Liver (tissue), 8 donors: ENCODE measurements at regions not wholly inside any gene's neighbourhood (a gene's known extent, or its start where the extent isn't known, plus 50 kb on each side); places are given as distances from the start of the nearest gene placed in this dataset.

Source experiments
- DNase-seq: peaks from one replicate; pipeline ENCODE4 v3.0.0-alpha.2; 2017; ENCODE audit warnings: low spot score
- H3K27ac ChIP-seq, 2 donors: one replicate each; pipeline ENCODE4 v1.7.0; 2013; ENCODE audit warnings: inconsistent platforms in 2 of 2, low read length in 2 of 2, control low read depth in 1 of 2, low read depth in 1 of 2, mild to moderate bottlenecking in 1 of 2
- H3K27me3 ChIP-seq, 4 donors: one replicate each; pipeline versions ENCODE4 v1.6.1 to v1.7.0; 2013; ENCODE audit warnings: low read length in 3 of 4, inconsistent platforms in 1 of 4, mild to moderate bottlenecking in 1 of 4, moderate library complexity in 1 of 4; ENCODE audit not compliant: control insufficient read depth in 4 of 4, insufficient read depth in 4 of 4
- H3K36me3 ChIP-seq, 4 donors: one replicate each; pipeline versions ENCODE4 v1.6.1 to v1.7.0; 2013; ENCODE audit warnings: low read length in 3 of 4, mild to moderate bottlenecking in 3 of 4, low read depth in 1 of 4, moderate library complexity in 1 of 4; ENCODE audit not compliant: control insufficient read depth in 4 of 4, insufficient read depth in 3 of 4
- H3K4me1 ChIP-seq, 4 donors: one replicate each; pipeline versions ENCODE4 v1.6.1 to v1.7.0; 2013; ENCODE audit warnings: low read length in 3 of 4, mild to moderate bottlenecking in 3 of 4, moderate library complexity in 1 of 4; ENCODE audit not compliant: control insufficient read depth in 4 of 4, insufficient read depth in 4 of 4
- H3K4me3 ChIP-seq, 3 donors: one replicate each; pipeline versions ENCODE4 v1.6.1 to v1.7.0; 2013; ENCODE audit warnings: low read length in 3 of 3, control low read depth in 1 of 3, low read depth in 1 of 3, mild to moderate bottlenecking in 1 of 3
- H3K9ac ChIP-seq, 2 donors: one replicate each; pipeline ENCODE4 v1.7.0; 2013; ENCODE audit warnings: low read length in 2 of 2, mild to moderate bottlenecking in 2 of 2, moderate library complexity in 2 of 2, control low read depth in 1 of 2, low read depth in 1 of 2
- H3K9me3 ChIP-seq, 4 donors: one replicate each; pipeline versions ENCODE4 v1.6.1 to v1.7.0; 2013; ENCODE audit warnings: low read length in 3 of 4; ENCODE audit not compliant: control insufficient read depth in 4 of 4
- EGR1 ChIP-seq, 2 donors: IDR thresholded peaks; 2 replicates each; pipeline ENCODE4 v1.6.1; 2016 to 2018; ENCODE audit warnings: antibody characterized with exemption in 2 of 2, low read depth in 2 of 2
- FOXA1 ChIP-seq: IDR thresholded peaks from 2 replicates; pipeline ENCODE4 v1.6.1; 2016; ENCODE audit warnings: antibody characterized with exemption
- FOXA2 ChIP-seq: IDR thresholded peaks from 2 replicates; pipeline ENCODE4 v1.6.1; 2016; ENCODE audit warnings: antibody characterized with exemption
- GABPA ChIP-seq, 2 donors: IDR thresholded peaks in 1 of 2; conservative IDR thresholded peaks in 1 of 2; 2 replicates each; pipeline ENCODE4 v1.6.1; 2016; ENCODE audit warnings: antibody characterized with exemption in 2 of 2, mild to moderate bottlenecking in 1 of 2, moderate library complexity in 1 of 2
- HNF4A ChIP-seq, 2 donors: conservative IDR thresholded peaks; 2 replicates each; pipeline ENCODE4 v1.6.1; 2016; ENCODE audit warnings: antibody characterized with exemption in 2 of 2, mild to moderate bottlenecking in 2 of 2
- HNF4G ChIP-seq: IDR thresholded peaks from 2 replicates; pipeline ENCODE4 v1.6.1; 2016; ENCODE audit warnings: antibody characterized with exemption
- JUND ChIP-seq, 2 donors: IDR thresholded peaks; 2 replicates each; pipeline ENCODE4 v1.6.1; 2016; ENCODE audit warnings: antibody characterized with exemption in 2 of 2
- RAD21 ChIP-seq, 2 donors: IDR thresholded peaks; 2 replicates each; pipeline ENCODE4 v1.6.1; 2016; ENCODE audit warnings: antibody characterized with exemption in 2 of 2, mild to moderate bottlenecking in 2 of 2
- TAF1 ChIP-seq: conservative IDR thresholded peaks from 2 replicates; pipeline ENCODE4 v1.6.1; 2016; ENCODE audit warnings: antibody characterized with exemption, mild to moderate bottlenecking
- YY1 ChIP-seq: IDR thresholded peaks from 2 replicates; pipeline ENCODE4 v1.6.1; 2016; ENCODE audit warnings: antibody characterized with exemption, mild to moderate bottlenecking
- WGBS: extraction: QIAGEN DNeasy Blood & Tissue Kit; methylation state at CpG from one replicate; pipeline ENCODE4 v1.1.7; 2013; 5-methylcytosine and 5-hydroxymethylcytosine counted together
- TF ChIP-seq, protein P1 (sequence below): IDR thresholded peaks from 2 replicates; pipeline ENCODE4 v1.6.1; 2016; ENCODE audit warnings: antibody characterized with exemption
- TF ChIP-seq, protein P2 (sequence below): IDR thresholded peaks from 2 replicates; pipeline ENCODE4 v1.6.1; 2016; ENCODE audit warnings: antibody characterized with exemption
- TF ChIP-seq, protein P3 (sequence below): IDR thresholded peaks from 2 replicates; pipeline ENCODE4 v1.6.1; 2016; ENCODE audit warnings: antibody characterized with exemption
- TF ChIP-seq, protein P4 (sequence below): fragments of 150-350 bp; IDR thresholded peaks from 2 replicates; pipeline ENCODE4 v1.5.1; 2017; ENCODE audit warnings: improper control_type of control experiment, low read depth, low read length; ENCODE audit not compliant: missing input control
- TF ChIP-seq, protein P5 (sequence below): IDR thresholded peaks from 2 replicates; pipeline ENCODE4 v1.6.1; 2016; ENCODE audit warnings: antibody characterized with exemption, mild to moderate bottlenecking
- donor health status: healthy.
- donor health status: healthy.
- donor health status: healthy.
- donor health status: healthy.
- donor health status: healthy.

DNA sequence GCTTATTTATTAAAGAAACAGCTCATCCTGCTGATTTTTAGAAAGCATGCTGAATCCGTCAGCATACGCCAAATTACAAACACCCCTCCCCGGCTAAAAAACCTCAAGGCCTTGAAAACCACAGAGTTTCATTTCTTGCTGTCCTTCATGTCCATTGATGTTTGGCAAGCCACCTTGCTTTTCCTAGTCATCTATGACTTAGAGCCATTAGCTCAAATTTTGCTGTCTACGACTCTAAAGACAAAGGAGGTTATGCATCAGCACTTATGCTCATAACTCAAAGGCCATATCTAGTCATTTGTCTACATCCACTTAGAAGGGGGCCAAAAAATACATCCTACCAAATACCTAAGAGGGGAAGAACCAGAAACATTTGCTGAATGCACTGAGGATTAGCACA, 925.1 kb downstream of the PCDH7 start:
- no peaks in the 10 kb centered on the region for H3K9me3 ChIP-seq
- DNase-seq: no peak
- 90% methylated on average over 4 of the region's 4 CpGs for WGBS
- no peaks in the 10 kb centered on the region for H3K4me1 ChIP-seq
- no peak overlapping the region for H3K9ac ChIP-seq
- TF ChIP-seq TAF1 (no peak), JUND (IDR thresholded peaks at IDR 0.05) (no peak), RAD21 (IDR thresholded peaks at IDR 0.05) (no peak), HNF4G (no peak), HNF4A (conservative IDR thresholded peaks at IDR 0.05) (no peak), GABPA (IDR thresholded peaks at IDR 0.05 in 1 of 2, conservative IDR thresholded peaks at IDR 0.05 in 1 of 2) (no peak), FOXA1 (no peak)
- TF ChIP-seq, protein P1, sequence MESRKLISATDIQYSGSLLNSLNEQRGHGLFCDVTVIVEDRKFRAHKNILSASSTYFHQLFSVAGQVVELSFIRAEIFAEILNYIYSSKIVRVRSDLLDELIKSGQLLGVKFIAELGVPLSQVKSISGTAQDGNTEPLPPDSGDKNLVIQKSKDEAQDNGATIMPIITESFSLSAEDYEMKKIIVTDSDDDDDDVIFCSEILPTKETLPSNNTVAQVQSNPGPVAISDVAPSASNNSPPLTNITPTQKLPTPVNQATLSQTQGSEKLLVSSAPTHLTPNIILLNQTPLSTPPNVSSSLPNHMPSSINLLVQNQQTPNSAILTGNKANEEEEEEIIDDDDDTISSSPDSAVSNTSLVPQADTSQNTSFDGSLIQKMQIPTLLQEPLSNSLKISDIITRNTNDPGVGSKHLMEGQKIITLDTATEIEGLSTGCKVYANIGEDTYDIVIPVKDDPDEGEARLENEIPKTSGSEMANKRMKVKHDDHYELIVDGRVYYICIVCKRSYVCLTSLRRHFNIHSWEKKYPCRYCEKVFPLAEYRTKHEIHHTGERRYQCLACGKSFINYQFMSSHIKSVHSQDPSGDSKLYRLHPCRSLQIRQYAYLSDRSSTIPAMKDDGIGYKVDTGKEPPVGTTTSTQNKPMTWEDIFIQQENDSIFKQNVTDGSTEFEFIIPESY: no peak
- TF ChIP-seq, protein P2, sequence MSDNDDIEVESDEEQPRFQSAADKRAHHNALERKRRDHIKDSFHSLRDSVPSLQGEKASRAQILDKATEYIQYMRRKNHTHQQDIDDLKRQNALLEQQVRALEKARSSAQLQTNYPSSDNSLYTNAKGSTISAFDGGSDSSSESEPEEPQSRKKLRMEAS: no peak
- TF ChIP-seq, protein P3, sequence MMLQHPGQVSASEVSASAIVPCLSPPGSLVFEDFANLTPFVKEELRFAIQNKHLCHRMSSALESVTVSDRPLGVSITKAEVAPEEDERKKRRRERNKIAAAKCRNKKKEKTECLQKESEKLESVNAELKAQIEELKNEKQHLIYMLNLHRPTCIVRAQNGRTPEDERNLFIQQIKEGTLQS: no peak
- no peaks in the 10 kb centered on the region for H3K27me3 ChIP-seq
- H3K27ac ChIP-seq: no peak overlapping the region
- H3K36me3 ChIP-seq: no peaks in the 10 kb centered on the region
- no peak overlapping the region for H3K4me3 ChIP-seq

DNA sequence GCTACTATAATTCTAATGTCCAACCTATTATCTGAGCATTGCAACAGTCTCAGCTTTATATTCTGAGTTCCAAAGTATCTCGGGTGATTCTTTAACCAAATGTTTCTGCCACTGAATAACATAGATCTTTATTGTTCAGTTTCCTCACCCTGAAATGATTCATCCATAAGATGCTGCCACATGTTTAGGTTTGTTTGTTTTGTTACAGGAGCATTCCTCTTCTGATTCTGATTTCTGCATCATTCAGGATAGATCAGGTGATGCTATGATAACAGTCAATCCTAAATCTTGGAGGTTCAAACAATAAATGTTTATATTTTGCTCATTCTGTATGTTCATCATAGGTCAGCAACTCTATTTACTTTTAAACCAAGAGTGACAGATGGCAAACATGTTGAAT, 927.6 kb downstream of the PCDH7 start:
- 70% methylated on average over 1 of the region's 1 CpG for WGBS
- Histone ChIP-seq H3K27ac (no peak overlapping the region), H3K4me3 (no peak overlapping the region), H3K9me3 (no peaks in the 10 kb centered on the region), H3K4me1 (no peaks in the 10 kb centered on the region), H3K27me3 (no peaks in the 10 kb centered on the region), H3K9ac (no peak overlapping the region), H3K36me3 (no peaks in the 10 kb centered on the region)
- DNase-seq: no peak
- TF ChIP-seq YY1 (no peak), RAD21 (IDR thresholded peaks at IDR 0.05) (no peak), EGR1 (IDR thresholded peaks at IDR 0.05; ENCODE audit: low read depth in 2 of 2) (no peak), TAF1 (no peak), HNF4A (conservative IDR thresholded peaks at IDR 0.05) (no peak), FOXA1 (no peak), GABPA (IDR thresholded peaks at IDR 0.05 in 1 of 2, conservative IDR thresholded peaks at IDR 0.05 in 1 of 2) (no peak), FOXA2 (no peak)
- TF ChIP-seq, protein P4, sequence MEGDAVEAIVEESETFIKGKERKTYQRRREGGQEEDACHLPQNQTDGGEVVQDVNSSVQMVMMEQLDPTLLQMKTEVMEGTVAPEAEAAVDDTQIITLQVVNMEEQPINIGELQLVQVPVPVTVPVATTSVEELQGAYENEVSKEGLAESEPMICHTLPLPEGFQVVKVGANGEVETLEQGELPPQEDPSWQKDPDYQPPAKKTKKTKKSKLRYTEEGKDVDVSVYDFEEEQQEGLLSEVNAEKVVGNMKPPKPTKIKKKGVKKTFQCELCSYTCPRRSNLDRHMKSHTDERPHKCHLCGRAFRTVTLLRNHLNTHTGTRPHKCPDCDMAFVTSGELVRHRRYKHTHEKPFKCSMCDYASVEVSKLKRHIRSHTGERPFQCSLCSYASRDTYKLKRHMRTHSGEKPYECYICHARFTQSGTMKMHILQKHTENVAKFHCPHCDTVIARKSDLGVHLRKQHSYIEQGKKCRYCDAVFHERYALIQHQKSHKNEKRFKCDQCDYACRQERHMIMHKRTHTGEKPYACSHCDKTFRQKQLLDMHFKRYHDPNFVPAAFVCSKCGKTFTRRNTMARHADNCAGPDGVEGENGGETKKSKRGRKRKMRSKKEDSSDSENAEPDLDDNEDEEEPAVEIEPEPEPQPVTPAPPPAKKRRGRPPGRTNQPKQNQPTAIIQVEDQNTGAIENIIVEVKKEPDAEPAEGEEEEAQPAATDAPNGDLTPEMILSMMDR: no peak
- TF ChIP-seq, protein P3: no peak

DNA sequence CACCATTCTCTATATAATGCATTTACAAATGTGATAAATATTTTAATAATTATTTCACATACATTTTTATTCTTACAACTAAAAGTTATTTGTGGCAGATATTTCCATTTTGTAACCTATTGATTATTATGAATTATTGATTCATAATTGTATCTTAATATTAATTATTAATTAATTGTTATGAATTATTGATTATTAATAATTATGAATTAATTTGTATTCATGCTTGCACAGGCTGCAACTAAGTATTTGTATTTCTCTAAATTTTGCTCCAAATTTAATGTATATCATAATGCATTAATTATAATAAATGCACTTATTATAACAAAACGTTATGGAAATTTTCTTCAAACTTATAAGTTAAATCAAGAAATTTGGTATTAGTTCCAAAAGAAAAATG, 929.7 kb downstream of the PCDH7 start:
- no peak for DNase-seq
- Histone ChIP-seq H3K27me3 (no peaks in the 10 kb centered on the region), H3K4me3 (no peak overlapping the region), H3K27ac (no peak overlapping the region), H3K9me3 (no peaks in the 10 kb centered on the region), H3K36me3 (no peaks in the 10 kb centered on the region), H3K4me1 (no peaks in the 10 kb centered on the region), H3K9ac (no peak overlapping the region)
- TF ChIP-seq, protein P5, sequence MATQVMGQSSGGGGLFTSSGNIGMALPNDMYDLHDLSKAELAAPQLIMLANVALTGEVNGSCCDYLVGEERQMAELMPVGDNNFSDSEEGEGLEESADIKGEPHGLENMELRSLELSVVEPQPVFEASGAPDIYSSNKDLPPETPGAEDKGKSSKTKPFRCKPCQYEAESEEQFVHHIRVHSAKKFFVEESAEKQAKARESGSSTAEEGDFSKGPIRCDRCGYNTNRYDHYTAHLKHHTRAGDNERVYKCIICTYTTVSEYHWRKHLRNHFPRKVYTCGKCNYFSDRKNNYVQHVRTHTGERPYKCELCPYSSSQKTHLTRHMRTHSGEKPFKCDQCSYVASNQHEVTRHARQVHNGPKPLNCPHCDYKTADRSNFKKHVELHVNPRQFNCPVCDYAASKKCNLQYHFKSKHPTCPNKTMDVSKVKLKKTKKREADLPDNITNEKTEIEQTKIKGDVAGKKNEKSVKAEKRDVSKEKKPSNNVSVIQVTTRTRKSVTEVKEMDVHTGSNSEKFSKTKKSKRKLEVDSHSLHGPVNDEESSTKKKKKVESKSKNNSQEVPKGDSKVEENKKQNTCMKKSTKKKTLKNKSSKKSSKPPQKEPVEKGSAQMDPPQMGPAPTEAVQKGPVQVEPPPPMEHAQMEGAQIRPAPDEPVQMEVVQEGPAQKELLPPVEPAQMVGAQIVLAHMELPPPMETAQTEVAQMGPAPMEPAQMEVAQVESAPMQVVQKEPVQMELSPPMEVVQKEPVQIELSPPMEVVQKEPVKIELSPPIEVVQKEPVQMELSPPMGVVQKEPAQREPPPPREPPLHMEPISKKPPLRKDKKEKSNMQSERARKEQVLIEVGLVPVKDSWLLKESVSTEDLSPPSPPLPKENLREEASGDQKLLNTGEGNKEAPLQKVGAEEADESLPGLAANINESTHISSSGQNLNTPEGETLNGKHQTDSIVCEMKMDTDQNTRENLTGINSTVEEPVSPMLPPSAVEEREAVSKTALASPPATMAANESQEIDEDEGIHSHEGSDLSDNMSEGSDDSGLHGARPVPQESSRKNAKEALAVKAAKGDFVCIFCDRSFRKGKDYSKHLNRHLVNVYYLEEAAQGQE: no peak
- TF ChIP-seq, protein P4: no peak
- 72% methylated on average over 1 of the region's 1 CpG for WGBS
